GM21423 (cell line): ENCODE measurements at regions not wholly inside any gene's neighbourhood (a gene's known extent, or its start where the extent isn't known, plus 50 kb on each side); places are given as distances from the start of the nearest gene placed in this dataset.
"Not testable (repeated sequence)": the region's sequence is repeated elsewhere in the genome, so short reads cannot be mapped to it uniquely, and the experiment has no call there.

Source experiments
- ATAC-seq: cut with Tn5 transposase; IDR thresholded peaks from one replicate; pipeline ENCODE4 v1.9.1; 2021; ENCODE audit warnings: mild to moderate bottlenecking, moderate library complexity; ENCODE audit not compliant: unreplicated experiment

GRCh38 chr1:58836408-58836807 is 52.6 kb upstream of the JUN start:
- no peak for ATAC-seq

- ATAC-seq: no peak
These were observed 54.0 kb upstream of the JUN start for GRCh38 chr1:58837886-58838285.

GRCh38 chr1:58839147-58839795 is 55.4 kb upstream of the JUN start:
- no peak for ATAC-seq

GRCh38 chr1:58839846-58840835 is 56.3 kb upstream of the JUN start:
- no peak for ATAC-seq

- ATAC-seq: no peak
These were observed 57.6 kb upstream of the JUN start for GRCh38 chr1:58841455-58841854.

GRCh38 chr1:58842941-58843340 is 59.1 kb upstream of the JUN start:
- ATAC-seq: no peak

GRCh38 chr1:58844176-58844575 is 60.3 kb upstream of the JUN start:
- ATAC-seq: no peak

- ATAC-seq: no peak
These were observed 62.1 kb upstream of the JUN start for GRCh38 chr1:58845942-58846341.

GRCh38 chr1:58848818-58849411 is 65.1 kb upstream of the JUN start:
- no peak for ATAC-seq

- no peak for ATAC-seq
These were observed 65.7 kb upstream of the JUN start for GRCh38 chr1:58849551-58849950.

GRCh38 chr1:58850636-58851035 is 66.8 kb upstream of the JUN start:
- ATAC-seq: no peak

- no peak for ATAC-seq
These were observed 69.1 kb upstream of the JUN start for GRCh38 chr1:58852731-58853485.

GRCh38 chr1:58854576-58854975 is 70.7 kb upstream of the JUN start:
- ATAC-seq: no peak

GRCh38 chr1:58855274-58856165 is 71.7 kb upstream of the JUN start:
- ATAC-seq: no peak

- not testable (repeated sequence) for ATAC-seq
These were observed 72.4 kb upstream of the JUN start for GRCh38 chr1:58856281-58856680.

GRCh38 chr1:58857680-58858673 is 74.1 kb upstream of the JUN start:
- peak; percentile 85 for ATAC-seq

GRCh38 chr1:58859769-58860485 is 76.1 kb upstream of the JUN start:
- no peak for ATAC-seq

- no peak for ATAC-seq
These were observed 77.2 kb upstream of the JUN start for GRCh38 chr1:58861076-58861475.
